T-helper 9 cell (primary cell): ENCODE measurements at regions not wholly inside any gene's neighbourhood (a gene's known extent, or its start where the extent isn't known, plus 50 kb on each side); places are given as distances from the start of the nearest gene placed in this dataset.
"Not testable (repeated sequence)": the region's sequence is repeated elsewhere in the genome, so short reads cannot be mapped to it uniquely, and the experiment has no call there.

Experiments used
- DNase-seq: peaks from one replicate; pipeline ENCODE4 v3.0.0-alpha.2; 2020

DNA sequence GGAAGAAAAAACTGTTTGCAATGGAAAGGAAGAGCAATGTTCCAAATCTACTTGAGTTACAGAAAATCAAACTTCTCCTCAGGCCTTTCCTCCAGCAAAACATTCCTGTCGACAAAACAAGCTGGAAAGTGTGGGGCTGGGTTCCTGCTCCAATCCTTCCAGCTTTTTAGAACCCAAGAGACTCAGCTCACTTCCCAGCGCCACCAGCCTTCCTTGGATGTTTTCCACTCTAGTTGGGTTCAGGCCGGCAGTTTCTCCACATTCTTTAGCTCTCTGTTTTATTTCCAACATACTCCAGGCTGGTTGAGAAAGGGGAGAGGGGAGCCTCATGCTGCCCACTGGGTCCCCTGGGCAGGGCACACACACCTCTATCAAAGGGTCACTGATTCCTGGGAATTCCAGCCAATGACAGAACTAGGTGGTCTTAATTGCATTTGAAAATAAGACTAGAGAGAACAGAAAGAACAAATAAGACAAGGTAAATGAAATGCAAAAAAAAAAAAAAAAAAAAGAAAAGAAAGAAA lies 287.5 kb upstream of the FRG1 start:
- DNase-seq = not testable (repeated sequence)

DNA sequence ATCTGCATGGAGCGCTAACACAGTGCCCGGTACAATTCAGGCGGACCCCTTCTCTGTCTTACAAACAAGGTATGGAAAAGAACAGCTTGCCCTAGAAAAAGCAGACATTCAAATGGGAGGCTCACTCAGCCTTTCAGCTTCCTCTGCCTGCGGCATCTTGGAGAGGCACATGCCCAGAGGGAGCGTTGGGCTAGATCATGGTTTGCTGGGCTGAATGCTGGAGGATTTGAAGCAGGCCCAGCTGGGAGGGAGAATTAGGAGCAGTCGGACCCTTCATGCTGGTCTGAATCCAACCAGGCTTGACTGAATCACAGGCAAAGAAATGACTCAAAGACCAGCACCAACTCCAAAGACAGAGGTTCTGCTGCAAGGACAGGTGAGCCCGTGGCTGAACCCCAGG lies 286.7 kb upstream of the FRG1 start:
- not testable (repeated sequence) for DNase-seq

DNA sequence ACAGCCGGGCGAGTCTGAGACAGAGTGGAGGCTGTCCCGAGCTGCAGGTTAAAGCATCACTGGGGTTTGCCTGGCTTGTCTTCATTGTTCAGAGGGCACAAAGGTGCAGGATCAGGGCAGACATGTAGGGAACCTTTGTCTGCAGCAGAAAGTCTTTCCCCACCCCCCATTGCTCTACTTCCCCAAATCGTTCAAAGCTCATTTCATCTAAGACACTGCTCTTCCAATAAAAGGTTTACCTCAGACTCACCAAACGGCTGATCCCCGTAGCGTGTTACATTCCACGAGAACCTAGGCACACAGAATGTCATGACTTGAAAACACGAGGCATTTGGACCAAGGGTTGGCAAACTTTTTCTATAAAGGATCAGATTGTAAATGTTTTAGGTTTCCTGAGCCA lies 286.3 kb upstream of the FRG1 start:
- DNase-seq = not testable (repeated sequence)

DNA sequence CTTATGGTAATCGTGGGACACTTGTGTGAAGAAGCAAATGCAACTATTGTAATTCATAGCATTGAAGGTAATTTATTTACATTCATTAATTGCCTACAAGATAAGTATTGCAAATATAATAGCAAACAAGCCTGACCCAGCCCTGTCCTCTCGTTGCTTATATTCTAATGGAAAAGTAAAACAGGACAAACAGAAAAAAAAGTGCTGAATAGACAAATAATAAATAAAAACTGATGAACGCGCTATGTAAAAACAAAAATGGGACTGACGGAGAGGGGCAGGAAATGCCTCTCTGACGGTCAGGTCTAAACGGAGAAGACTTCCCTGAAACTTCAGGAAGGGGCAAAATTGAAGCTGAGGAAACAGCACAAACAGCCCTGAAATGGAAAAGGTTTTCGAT lies 284.9 kb upstream of the FRG1 start:
- not testable (repeated sequence) for DNase-seq

DNA sequence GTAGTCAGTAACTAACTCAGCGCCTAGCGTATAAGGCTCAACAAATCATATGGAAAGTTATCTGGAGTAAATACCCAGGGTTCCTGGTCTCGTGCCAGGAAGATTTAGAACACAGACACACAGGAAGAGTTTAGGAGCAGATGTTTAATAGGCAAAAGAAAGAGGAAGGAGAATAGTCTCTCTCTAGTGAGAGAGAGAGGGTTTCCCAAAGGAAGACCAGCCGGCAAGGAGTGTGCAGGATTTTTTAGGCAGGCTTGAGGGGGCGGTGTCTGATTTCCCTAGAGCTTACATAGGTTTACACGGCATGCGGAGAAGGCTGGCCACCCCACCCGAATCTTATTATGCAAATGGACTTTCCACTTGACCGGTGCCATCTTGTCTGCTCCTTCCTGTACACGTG lies 284.0 kb upstream of the FRG1 start:
- no peak for DNase-seq

DNA sequence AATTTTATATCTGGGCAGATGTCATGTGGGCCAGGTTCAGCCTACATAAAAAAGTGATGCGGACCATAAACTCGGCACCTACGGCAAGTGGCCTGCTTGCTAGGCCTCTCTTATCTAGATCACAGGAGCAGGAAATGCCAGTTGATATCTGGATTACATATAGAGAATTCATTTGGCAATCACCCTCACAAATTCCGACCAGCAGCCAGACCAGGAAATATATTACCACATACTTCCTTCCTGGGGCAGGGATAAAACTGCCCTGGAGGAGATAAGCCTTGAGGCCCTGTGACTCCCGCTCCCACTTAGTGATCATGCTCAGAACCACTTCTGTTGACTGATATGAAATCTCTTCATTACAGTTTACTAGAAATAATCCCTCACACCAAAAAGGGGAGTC lies 282.4 kb upstream of the FRG1 start:
- DNase-seq = not testable (repeated sequence)

DNA sequence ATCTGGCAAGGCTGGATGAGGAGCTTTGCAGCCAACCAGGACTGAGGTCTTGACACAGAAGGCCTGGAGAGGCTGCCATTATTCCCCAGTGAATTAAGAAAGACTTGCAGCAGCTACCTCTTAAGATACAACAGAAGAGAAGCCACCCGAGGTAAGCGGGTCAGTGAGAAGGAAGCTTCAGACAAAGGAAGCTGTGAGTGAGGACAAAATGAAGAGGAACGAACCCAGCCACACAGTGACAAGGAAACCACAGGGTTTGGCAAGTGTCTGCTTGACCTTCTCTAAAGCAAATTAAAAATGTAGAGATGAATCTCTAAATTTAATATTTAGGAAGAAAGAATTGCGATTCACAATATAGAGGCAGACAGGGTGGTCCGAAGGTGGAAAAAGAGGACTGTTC lies 281.8 kb upstream of the FRG1 start:
- DNase-seq = not testable (repeated sequence)

DNA sequence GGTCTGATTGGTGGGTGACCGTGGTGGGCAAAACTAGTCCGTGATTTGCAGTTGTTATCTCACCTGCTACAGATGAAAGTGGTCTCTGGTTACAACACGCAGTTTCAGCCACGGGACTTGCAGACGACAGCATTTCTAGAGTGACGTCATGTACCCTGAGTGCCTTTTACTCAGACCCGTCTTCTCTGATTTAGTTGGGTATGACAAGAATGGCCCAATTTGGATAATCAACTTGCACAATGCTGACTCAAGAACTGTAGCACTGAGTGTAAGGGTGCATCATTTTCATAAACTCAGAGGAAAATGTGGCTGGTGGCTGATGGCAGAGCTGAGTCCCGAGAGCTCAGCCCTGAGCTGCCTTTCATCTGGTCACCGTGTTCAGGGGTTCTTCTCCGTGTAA lies 281.4 kb upstream of the FRG1 start:
- DNase-seq = no peak

DNA sequence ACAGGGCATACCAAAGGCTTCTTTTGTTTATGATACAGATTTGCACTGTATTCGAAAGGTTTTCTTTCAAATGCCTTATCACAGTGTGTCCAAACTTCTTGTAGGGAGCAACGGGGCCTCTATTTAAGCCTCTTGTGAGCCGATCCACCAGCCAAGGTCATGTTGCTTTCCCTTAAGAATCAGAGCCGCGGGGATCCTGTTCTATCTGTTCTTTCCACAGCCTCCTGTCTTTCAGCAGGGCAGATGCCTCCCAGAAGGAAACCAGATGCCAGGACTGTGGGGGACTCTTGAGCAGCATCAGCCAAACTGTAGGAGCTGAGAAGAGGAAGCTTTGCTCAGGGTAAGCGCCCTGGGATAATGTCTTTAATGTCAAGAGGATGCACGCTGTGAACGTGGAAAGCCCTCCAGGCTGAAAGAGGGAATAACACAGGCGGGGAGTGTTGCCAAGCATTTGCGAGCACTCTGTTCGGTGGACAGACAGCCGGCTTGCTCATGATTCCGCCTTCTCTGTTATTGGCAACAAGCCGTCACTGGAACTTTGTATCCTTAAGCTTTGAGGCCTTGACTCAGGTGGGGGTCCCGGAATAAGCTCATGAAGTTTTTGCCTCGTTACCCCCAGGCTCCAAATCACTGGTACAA lies 279.8 kb upstream of the FRG1 start:
- no peak for DNase-seq

DNA sequence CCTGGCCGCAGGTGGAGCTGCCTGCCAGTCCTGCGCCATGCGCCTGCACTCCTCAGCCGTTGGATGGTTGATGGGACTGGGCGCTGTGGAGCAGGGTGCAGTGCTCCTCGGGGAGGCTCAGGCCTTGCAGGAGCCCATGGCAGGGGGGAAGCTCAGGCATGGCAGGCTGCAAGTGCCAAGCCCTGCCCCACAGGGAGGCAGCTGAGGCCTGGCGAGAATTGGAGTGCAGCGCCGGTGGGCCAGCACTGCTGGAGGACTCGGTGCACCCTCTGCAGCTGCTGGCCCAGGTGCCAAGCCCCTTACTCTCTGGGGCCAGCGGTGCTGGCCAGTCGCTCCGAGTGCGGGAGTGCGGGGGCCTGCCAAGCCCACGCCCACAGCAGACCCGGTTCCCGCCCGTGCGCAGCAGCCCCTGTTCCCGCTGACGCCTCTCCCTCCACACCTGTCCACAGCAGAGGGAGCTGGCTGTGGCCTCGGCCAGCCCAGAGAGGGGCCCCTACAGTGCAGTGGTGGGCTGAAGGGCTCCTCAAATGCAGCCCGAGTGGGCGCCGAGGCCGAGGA lies 275.9 kb upstream of the FRG1 start:
- no peak for DNase-seq

DNA sequence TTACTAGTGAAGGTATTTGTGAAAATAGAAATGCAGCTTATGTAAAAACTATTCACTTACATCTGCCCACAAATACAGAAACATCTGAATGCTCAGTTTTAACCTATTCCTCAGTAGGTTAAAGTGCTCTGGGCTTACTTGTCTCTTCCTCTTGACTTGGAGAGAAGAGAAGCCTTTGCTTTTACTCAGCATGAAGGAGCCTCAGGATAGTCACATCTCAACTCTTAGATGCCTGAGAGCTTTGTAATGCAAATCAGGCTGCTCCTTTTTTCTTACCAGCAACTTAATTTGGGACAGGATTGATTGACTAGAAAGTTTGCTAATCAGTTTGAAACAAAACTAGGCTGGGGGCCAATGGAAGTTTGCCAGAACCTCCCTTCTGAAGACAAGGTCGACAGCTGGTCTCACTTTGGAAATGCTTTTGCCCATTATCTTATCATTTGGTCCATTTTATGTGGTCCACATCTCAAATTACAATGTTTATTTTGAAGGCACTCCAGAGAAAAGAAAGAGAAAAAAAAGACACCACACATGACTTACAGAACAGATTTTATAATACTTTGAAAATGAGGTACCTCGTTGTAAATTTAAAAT lies 274.9 kb upstream of the FRG1 start:
- not testable (repeated sequence) for DNase-seq

DNA sequence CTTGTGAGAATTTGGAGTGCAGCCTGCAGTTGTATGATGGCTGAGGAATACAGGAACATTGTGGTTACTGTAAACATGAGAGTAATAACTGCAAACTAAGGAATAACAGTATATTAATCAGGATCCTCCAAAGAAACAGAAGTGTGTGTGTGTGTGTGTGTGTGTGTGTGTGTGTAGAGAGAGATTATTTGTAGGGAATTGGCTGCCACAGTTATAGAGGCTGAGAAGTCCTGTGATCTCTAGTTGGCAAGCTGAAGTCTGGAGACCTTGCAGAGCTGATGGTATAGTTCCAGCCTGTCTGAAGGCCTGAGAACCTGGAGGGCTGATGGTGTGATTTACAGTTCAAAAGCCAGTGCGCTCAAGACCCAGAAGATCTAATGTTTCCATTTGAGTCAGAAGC lies 273.3 kb upstream of the FRG1 start:
- not testable (repeated sequence) for DNase-seq

DNA sequence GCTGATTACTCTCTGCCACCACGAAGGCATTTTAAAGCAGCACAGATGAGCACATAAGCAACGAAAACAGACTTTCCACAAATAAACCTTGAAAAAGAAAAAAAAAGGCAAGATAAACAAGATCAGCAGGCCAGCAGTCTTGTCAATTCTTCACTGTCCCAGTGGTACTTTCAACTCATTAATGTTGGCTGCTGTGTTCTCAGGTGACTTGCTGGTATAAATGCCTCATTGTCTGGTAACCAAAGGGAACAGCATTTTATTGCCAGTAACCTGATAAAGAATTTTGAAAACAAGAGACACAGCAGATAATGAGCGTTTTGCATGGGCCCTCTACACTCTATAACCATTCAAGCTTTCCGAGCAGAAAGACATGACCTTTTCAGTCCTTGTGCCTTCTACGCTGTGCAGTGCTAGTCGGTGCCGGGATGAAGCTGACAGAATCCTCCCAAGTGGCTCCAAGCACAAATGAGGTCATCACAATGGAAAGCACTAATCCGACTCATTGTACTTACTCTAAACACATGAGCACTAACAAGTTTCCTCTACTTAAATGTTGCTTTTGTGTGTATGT lies 242.9 kb upstream of the FRG1 start:
- DNase-seq = not testable (repeated sequence)

DNA sequence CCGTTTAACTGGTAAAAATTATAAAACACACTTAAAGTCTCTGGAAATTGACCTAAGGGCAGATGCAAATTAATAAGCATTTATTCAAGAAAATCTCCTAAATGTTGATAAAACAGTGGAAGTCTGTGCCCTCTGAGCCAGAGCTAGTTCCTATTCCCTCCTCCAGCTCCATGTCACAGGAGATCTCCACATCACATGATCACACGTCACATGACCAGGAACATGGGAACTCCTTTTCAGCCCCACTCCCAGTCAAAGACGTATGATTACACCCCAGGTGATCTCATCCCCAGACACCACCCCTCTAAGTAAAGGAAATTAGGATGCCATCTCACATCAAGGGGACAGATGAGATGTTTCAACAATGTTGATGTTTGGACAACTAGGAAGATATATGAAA lies 237.7 kb upstream of the FRG1 start:
- DNase-seq = not testable (repeated sequence)

DNA sequence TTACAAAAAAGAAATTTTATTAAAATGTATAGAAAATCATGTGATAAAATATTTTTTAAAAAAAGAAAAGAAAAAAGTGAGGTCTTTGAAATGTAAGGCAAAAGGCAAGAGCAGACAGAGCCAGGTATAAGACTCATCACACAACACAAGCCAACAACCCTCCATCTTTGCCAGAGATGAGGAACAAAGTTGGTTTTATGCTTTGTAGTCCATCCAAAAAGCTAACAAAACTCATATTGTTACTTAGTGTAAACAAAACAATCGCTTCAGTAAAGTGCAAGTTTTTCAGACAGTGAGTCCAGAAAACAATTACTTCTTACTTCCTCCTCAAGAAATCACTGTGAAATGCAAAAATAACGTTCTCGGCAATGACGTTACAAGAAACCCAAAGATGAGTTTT lies 233.9 kb upstream of the FRG1 start:
- not testable (repeated sequence) for DNase-seq

DNA sequence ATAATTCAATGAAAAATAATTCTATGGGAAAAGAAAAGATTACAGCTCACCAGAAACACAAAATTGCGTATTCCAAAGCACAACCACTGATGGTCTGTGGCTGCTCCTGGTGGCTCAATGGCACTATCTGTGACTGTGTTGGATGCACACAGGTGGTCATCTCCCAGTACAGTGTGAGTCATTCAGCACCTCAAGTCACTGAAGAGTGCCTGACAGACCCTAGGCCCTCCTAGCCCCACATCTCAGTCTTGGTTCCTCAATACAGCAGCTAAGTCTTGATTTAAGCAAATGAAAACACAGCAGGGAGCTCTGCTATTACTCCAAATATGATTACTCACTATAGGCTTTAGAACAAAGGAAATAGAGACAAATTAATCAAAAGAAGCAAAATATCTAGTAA lies 233.4 kb upstream of the FRG1 start:
- DNase-seq = not testable (repeated sequence)

DNA sequence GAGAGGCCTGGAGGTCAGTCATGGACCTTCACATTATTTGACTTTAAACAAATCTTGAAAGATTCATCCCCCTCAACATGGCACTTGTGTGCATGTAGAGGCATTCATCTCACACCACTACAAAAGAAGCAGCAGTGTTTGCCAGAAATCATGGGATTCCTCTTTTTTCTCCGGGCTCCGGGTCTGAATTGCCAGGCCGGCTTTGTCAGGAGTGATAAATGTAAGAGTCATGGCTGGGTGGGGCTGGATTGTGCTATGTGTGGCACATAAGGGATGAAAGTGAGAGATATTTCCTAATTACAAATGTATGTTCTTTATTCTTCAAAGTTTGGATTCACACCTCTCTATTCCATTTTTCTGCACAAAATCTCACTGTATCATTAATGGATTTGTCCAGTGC lies 228.7 kb upstream of the FRG1 start:
- not testable (repeated sequence) for DNase-seq

DNA sequence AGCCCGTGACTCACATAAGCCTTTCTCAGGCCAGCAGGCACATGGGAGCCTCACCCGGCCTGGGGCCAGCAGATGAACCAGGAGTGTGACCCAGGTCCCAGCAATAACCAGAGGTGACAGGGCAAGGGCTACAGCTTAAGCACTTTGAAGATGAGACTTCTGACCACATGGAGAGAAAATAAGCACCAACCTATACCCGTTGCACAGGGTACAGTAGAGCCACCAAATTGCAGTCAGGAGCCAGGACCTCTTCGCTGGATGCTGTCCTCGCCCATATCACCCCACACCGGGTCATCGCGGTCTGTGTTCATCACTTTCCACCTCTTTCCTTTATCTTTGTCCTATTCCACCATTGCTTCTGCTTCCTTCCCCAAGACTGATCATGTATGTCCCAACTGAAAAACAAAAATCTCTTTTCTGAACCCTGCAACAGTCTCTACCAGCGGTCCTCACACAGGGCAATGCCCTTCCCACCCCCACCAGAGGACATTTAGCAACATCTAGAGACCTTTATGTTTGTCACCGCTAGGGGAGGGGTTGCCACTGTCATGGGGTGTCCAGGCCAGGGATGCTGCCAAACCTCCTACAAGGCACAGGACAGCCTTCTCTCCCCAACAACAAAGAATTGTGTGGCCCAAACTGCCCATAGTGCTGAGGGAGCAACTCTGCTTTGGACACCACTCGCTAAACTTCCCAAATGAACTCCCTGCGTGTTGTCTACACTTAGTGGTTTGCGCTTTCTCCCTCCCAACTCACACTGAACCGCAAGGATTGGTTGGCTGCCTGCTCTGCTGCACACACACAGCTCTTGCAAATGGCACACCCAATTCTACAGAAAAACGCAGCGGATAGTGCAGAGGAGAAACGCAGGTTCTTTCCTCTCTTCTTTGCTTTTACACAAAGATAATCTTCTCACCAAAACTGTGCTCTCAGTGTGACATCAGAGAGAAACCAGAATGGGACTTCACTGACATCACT lies 219.4 kb upstream of the FRG1 start:
- DNase-seq = not testable (repeated sequence)

DNA sequence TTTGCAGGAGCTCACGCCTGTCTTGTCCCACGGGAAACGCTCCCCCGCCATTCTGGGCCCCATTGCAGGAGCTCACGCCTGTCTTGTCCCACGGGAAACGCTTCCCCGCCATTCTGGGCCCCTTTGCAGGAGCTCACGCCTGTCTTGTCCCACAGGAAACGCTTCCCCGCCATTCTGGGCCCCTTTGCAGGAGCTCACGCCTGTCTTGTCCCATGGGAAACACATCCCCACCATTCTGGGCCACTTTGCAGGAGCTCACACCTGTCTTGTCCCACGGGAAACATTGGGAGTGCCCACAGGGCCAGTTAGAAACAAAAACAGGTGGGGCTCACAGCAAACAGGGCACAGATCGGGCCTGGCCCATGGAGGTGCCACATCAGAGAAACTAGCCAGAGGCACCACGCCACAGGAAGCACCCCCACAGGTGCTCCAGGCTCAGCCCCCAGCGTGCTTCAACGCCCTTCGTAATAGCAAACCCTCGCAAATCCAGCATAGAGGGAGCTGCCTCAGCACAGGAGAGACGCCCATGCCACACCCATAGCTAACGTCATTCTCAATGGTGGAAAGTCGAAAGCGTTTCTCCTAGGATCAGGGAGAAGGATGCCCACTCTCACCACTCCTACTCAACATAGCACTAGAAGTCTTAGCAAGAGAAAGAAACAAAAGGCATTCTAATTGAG lies 218.2 kb upstream of the FRG1 start:
- DNase-seq = not testable (repeated sequence)

DNA sequence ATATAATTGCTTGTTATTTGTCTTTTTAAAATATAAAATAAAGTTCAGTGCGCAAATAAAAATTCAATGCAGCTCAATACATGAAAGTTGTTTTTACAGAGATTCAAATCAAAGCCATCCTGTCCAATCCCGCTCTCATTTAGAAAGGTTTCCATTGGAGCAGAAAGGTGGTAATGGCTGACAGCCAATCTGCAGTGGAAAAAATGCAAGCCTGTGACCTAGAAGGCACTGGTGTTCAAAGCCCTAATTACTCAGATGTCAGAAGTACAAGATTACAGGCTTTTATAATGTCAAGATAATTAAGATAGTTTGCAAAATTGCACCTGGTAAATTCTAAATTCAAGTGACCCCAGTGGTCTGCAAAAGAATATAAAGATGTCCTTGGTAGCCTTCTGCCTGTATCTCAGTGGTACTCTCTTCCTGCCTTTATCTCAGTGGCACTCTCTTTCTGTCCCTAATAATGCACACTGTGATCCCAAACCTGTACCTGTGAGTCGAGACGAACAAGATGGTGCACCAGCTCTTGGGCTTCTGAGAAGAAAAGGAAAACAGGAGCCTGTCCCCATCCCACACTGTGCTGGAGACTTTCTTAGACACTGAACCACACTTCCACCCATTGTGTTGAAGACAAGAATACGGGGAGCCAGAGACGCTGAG lies 212.6 kb upstream of the FRG1 start:
- not testable (repeated sequence) for DNase-seq

DNA sequence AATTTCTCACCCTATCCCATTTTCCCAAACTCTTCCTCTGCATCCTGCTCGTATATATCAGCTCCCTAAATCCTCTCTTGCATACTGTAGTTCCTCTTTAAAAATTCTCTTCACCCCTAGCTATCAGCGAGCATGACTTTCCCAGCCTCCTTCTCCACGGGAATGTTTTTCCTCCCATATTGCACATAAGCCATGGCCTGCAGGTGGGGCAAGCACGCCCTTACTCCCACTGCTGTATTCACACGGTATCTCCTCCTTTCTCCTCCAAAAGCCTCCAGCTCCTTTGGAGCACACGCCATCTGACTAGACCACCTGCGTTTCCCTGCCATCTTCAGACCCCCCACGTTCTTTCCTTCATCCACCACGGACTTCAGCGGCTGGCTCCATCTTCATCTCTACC lies 208.7 kb upstream of the FRG1 start:
- not testable (repeated sequence) for DNase-seq
